GM12891 (cell line): ENCODE measurements at regions not wholly inside any gene's neighbourhood (a gene's known extent, or its start where the extent isn't known, plus 50 kb on each side); places are given as distances from the start of the nearest gene placed in this dataset.

Source experiments
- DNase-seq: peaks from one replicate; pipeline ENCODE4 v3.0.0; 2011; ENCODE audit warnings: low spot score; ENCODE audit not compliant: insufficient read length
- FAIRE-seq: peaks from 2 replicates; lab custom pipeline; 2011; peaks lifted over from hg19 to GRCh38; lab: Jason Lieb, UNC
- PAX5 ChIP-seq: IDR thresholded peaks from 2 replicates; pipeline ENCODE4 v1.6.1; 2011; ENCODE audit warnings: low read length, moderate library complexity, mild to moderate bottlenecking; ENCODE audit not compliant: insufficient read depth, severe bottlenecking
- POLR2A ChIP-seq: IDR thresholded peaks from 2 replicates; pipeline ENCODE4 v1.6.1; 2011; ENCODE audit warnings: low read depth, low read length, control low read depth
- POLR2AphosphoS5 ChIP-seq: IDR thresholded peaks from 2 replicates; pipeline ENCODE4 v1.6.1; 2011; ENCODE audit warnings: low read depth, low read length, control low read depth
- POU2F2 ChIP-seq: IDR thresholded peaks from 2 replicates; pipeline ENCODE4 v1.6.1; 2011; ENCODE audit warnings: low read depth, mild to moderate bottlenecking, control low read depth, low read length, moderate library complexity
- SPI1 ChIP-seq: IDR thresholded peaks from 2 replicates; pipeline ENCODE4 v1.6.1; 2011; ENCODE audit warnings: low read depth, low read length, control low read depth
- TAF1 ChIP-seq: IDR thresholded peaks from 2 replicates; pipeline ENCODE4 v1.6.1; 2011; ENCODE audit warnings: low read depth, low read length, control low read depth

DNA sequence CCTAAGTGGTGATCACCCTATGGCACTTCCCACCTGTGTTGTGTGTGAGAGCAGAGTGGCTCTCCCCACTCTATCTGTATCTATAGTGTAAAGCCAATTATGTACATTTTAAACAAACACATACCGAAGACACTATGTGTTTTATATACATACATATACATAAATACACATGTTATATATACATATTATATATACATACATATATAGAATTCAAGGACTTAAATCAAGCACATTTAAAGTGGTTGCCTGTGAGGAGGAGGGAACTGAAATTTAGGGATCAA, 246.6 kb downstream of the LY86 start:
- FAIRE-seq: no peak
- DNase-seq: no peak
- no peak for TF ChIP-seq PAX5

DNA sequence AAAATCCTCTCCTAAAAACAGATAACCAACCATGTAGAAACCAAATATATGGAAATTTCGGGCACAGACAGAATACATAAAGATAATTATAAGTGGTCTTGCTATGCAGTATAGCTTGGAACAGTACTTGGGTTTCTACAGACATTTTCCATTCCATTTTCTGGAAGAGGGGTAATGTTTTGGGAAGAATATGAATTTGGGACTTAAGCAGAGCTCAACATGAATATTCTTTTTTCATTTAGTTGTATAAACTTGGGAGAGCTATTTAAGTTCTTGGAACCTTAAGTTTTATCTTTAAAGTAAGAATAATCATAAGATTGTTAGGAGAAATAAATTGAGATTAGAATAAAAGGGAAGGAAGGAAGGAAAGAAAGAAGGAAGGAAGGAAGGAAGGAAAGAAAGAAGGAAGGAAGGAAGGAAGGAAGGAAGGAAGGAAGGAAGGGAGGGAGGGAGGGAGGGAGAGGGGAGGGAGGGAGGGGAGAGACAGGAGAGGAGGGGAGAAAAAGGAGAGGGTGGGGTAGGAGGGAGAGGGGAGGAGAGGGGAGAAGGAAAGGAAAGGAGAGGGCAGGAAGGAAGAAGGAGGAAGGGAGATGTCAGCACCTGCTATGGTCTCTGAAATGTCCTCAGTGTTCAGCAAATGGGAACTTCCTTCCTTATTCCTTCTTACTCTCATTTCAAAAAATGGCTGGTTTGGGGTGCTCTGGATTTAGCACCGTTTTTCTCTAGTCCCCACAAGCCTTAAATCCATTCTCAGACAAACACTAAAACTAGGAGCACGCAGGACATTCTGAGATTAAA, 248.3 kb downstream of the LY86 start:
- no peak for TF ChIP-seq TAF1
- no peak for TF ChIP-seq SPI1
- TF ChIP-seq POLR2AphosphoS5: no peak
- TF ChIP-seq POU2F2: no peak
- no peak for TF ChIP-seq PAX5
- no peak for TF ChIP-seq POLR2A
- no peak for DNase-seq
- no peak for FAIRE-seq

DNA sequence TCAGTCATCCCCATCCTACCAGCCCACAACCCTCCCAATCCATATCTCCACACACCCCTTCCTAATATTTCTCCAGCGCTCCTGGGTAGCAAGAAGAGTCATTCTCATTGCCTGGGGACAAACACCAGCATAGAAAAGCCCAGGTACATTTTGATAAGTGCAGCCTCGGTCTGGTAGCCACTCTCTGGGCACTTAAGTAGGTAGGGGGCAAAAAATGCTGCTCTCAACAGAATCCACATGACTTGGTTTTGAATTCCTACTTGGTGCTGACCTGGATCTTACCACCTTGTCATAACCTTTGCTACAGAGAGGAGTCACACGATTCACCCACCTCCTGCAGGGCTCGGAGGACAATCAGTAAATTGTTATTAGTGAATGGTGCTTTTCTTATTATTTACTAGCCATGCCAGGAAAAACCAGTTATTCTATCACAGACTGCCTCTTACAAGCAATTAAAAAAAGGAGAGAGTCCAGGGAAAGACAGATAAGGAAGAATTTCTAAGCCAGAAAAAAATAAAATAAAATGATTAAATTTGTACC, 249.1 kb downstream of the LY86 start:
- no peak for TF ChIP-seq POLR2A
- FAIRE-seq (no peak), DNase-seq (no peak)

DNA sequence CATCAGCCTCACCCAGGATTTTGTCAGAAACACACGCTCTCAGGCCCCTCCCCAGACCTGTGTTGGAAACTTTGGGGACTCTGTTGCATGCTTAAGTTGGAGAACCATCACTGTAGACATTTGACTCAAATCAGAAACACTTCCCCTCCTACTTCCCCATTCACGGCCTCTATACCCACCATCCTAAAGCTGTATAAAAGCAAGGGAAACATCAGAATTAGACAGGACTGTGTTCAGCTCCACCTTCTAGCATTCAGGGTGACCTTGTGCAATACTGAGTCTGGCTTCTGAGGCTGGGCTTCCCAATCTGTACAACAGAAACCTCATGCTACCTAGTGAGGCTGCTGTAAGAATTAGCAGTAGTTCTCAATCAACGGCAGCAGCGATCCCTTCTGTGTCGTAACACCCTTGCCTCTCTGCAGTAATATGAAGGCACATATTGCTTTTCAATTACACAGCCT, 252.3 kb downstream of the LY86 start:
- DNase-seq: no peak
- peak; percentile 95 for FAIRE-seq
- no peak for TF ChIP-seq POU2F2
- peak; percentile 94 for TF ChIP-seq SPI1
- no peak for TF ChIP-seq POLR2AphosphoS5
- TF ChIP-seq PAX5: no peak

DNA sequence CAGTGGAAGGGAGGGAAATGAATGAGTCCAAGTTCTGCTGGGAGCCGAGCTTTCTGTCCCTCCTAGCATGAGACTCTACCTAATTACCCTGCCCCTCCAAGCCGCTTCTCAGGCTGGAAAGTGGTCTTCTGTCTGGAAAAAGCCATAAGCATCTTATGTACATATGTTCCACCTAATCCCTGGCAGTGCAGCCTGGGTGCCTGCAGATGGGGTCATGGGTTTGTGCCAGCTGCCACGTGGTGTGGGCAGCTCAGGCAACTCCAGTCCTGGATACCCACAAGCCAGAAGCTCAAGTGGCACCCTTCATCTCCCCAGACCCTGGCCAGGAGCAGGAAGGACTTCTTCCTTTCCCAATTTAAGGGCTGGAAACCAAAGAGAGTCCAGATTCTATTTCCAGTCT, 253.1 kb downstream of the LY86 start:
- no peak for FAIRE-seq
- DNase-seq: no peak
- TF ChIP-seq TAF1 (no peak), PAX5 (no peak), POU2F2 (no peak), POLR2AphosphoS5 (no peak), POLR2A (no peak), SPI1 (no peak)

DNA sequence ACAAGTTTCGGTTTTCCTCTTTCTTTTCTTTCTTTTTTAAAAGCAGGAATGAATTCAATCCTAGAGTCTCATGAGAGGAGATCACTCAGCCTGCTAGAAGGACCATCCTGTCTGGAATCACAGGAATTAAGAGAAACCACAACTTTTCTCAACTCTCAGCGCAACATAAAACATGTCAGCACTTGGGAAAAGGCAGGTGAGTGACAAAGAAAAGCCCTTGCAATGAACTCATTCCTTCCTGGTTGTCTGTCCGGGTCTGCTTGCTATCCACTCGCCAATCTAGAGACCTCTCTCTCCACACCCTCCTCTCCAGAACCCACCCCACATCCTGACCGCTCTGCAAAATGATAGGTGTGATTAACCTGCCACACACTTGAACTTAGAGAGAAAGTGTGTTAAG, 253.8 kb downstream of the LY86 start:
- DNase-seq: no peak
- TF ChIP-seq SPI1 (no peak), POU2F2 (no peak), TAF1 (no peak), POLR2A (no peak), PAX5 (no peak), POLR2AphosphoS5 (no peak)
- no peak for FAIRE-seq

DNA sequence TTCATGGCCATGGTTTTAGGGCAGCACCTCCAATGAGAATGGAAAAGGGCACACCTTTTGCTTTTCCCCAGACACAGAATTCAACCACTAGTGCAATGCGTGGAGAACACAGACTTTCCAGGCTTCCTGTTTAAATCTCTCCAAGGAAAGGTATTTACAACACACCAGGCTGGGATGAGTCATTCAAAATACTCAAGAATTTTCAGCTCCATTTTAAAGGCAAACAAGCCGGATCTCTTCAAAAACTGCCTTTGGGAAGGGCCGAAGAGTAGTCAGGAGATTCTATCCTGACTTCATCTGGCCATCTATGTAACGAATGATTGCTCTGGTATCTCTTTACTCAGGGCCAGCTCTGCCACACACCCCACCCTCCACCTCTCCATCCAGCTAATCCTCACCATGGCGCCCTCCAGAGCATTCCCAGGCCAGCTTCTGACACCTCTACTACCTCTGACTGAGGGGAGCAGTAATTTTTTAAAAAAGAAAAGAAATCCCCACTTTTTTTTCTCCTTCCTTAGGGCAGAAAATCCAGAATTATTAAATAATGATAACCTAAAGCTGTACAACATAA, 254.6 kb downstream of the LY86 start:
- DNase-seq (no peak), FAIRE-seq (no peak)
- TF ChIP-seq TAF1 (no peak), POLR2A (no peak), SPI1 (no peak), PAX5 (no peak), POLR2AphosphoS5 (no peak), POU2F2 (no peak)

DNA sequence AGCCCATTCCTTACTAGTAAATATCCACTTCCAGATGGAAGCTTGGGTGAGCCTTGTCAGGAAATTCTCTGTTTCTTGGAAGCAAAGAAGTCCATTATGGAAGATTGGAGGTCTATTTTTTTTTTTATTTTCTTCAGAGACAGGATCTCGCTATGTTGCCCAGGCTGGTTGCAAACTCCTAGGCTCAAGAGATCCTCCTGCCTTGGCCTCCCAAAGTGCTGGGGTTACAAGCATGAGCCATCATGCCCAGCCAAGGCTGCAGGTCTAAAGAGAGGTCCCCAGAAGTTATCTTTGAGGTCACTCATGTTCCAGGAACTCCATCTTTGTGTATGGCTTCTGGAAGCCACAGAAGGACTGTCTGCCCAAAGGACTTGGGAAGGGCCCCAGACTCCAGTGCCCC, 255.3 kb downstream of the LY86 start:
- no peak for FAIRE-seq
- no peak for DNase-seq
- no peak for TF ChIP-seq SPI1
- no peak for TF ChIP-seq POU2F2
- no peak for TF ChIP-seq POLR2A
- no peak for TF ChIP-seq POLR2AphosphoS5
- no peak for TF ChIP-seq TAF1
- no peak for TF ChIP-seq PAX5

DNA sequence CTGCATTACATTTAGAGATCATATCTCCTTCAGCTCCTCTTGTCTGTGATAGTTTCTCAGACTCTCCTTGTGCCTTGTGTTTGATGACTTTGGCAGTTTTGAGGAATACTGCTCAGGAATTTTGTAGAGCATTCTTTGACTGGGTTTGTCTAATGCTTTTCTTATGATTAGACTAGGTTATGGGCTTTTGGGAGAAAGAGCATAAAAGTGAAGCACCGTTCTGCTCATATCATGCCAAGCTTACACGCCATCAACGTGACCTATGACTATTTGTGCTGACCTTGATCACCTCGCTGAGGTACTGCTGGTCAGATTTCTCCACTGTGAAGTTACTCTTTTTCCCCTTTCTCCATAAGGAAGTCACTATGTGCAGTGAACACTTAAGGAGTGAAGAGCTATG, 256.0 kb downstream of the LY86 start:
- DNase-seq (no peak), FAIRE-seq (no peak)
- TF ChIP-seq POLR2AphosphoS5: no peak
- no peak for TF ChIP-seq SPI1
- TF ChIP-seq TAF1: no peak

DNA sequence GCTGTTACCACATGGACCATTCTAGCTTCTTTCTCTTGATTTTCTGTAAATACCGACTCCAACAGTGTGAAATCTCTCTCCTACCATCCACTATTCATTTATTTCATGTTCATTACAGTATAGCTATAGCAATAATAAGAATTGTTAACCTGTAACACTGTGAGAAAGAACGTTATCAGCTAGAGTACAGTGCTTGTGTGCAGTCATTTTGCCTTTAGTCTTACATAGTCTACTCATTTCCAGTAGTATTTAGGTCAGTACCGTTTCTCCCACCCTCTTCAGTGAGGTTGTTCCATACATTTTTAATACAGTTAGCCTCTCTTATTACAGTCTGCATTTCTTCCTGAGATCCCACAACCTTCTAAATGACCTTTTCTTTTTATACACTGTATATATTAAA, 257.1 kb downstream of the LY86 start:
- no peak for DNase-seq
- TF ChIP-seq PAX5 (no peak), POLR2A (no peak), SPI1 (no peak), TAF1 (no peak), POLR2AphosphoS5 (no peak), POU2F2 (no peak)
- FAIRE-seq: no peak
